Thymus (tissue), 11 donors: ENCODE measurements at regions not wholly inside any gene's neighbourhood (a gene's known extent, or its start where the extent isn't known, plus 50 kb on each side); places are given as distances from the start of the nearest gene placed in this dataset.

ENCODE experiments used
- DNase-seq, 9 donors: peaks; one replicate each; pipeline ENCODE4 v3.0.0-alpha.2; 2013; ENCODE audit warnings: low spot score in 9 of 9, low read depth in 6 of 9, missing footprints in 1 of 9
- H3K27ac ChIP-seq, 2 donors: one replicate each; pipeline ENCODE4 v1.5.1; 2013; ENCODE audit warnings: control low read depth in 1 of 2, low read depth in 1 of 2, low read length in 1 of 2, mild to moderate bottlenecking in 1 of 2, moderate library complexity in 1 of 2
- H3K27me3 ChIP-seq, 2 donors: one replicate each; pipeline ENCODE4 v1.5.1; 2013; ENCODE audit warnings: low read length in 1 of 2; ENCODE audit not compliant: control insufficient read depth in 2 of 2, insufficient read depth in 1 of 2
- H3K36me3 ChIP-seq, 2 donors: one replicate each; pipeline ENCODE4 v1.5.1; 2013; ENCODE audit warnings: low read length in 1 of 2, mild to moderate bottlenecking in 1 of 2, moderate library complexity in 1 of 2; ENCODE audit not compliant: control insufficient read depth in 2 of 2, insufficient read depth in 2 of 2
- H3K4me1 ChIP-seq, 2 donors: one replicate each; pipeline ENCODE4 v1.5.1; 2013; ENCODE audit warnings: low read length in 2 of 2; ENCODE audit not compliant: control insufficient read depth in 2 of 2, insufficient read depth in 2 of 2
- H3K4me3 ChIP-seq, 2 donors: one replicate each; pipeline ENCODE4 v1.5.1; 2013; ENCODE audit warnings: low read length in 2 of 2, control low read depth in 1 of 2, mild to moderate bottlenecking in 1 of 2
- H3K9me3 ChIP-seq, 2 donors: one replicate each; pipeline ENCODE4 v1.5.1; 2013; ENCODE audit warnings: low read length in 1 of 2, mild to moderate bottlenecking in 1 of 2; ENCODE audit not compliant: control insufficient read depth in 2 of 2, insufficient read depth in 1 of 2
- WGBS: extraction: QIAGEN DNeasy Blood & Tissue Kit; methylation state at CpG from one replicate; pipeline ENCODE4 v1.1.7; 2013; 5-methylcytosine and 5-hydroxymethylcytosine counted together
- donor health status: healthy.

DNA sequence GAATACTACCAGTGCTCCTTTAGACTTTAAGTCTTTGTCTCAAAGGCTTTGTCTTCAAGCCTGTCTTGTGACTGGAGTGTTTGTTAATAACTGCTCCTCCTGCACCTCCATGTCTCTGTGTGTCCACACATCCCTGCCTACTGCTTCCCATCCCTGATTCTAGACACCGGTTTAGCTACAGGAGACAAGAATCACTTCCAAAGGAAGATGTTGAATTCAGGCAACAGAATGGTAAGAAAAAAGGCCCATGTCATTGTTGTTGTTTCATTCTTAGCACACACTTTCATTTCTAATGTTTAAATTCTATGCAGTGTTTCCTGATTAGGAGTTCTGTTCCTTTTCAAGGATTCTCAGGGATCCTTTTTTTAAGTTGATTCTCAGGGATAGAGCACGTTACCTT is 293.6 kb upstream of the STXBP5 start:
- H3K4me3 ChIP-seq: no peak overlapping the region
- no peaks in the 10 kb centered on the region for H3K4me1 ChIP-seq
- H3K27ac ChIP-seq: no peak overlapping the region
- 96% methylated on average over 2 of the region's 2 CpGs for WGBS
- no peaks in the 10 kb centered on the region for H3K27me3 ChIP-seq
- H3K36me3 ChIP-seq: no peaks in the 10 kb centered on the region
- DNase-seq: no peak
- no peaks in the 10 kb centered on the region for H3K9me3 ChIP-seq

DNA sequence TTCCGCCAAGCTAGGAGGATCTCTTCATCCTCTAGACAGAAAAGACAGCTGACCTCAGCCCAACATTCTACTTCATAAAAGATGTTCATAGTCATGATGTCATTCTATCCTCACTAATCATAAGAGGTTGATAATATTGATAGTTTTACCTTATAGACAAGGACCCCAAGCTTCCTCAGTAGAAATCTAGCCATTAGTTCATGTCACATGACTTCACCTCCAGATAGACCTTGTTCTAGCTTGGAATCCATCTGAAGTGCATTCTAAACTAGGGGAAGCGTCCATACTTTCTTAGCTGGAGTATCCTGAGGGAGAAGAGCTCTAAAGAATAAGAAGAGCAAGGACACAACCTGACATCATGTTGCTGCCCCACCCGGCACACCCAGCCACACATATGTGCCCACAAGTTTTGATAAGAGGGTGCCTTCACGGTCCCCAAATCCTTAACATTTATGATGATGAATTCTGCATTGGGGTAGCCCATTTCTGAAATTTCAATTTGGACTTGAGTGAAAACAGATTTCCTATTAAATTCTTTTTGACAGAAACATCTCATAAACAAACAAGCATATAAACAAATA is 292.5 kb upstream of the STXBP5 start:
- 96% methylated on average over 4 of the region's 4 CpGs for WGBS
- DNase-seq: no peak

GRCh38 chr6:146912730-146913685 is 291.2 kb upstream of the STXBP5 start:
- H3K4me1 ChIP-seq: no peaks in the 10 kb centered on the region
- no peaks in the 10 kb centered on the region for H3K36me3 ChIP-seq
- WGBS: 85% methylated on average over 7 of the region's 7 CpGs
- H3K9me3 ChIP-seq: no peaks in the 10 kb centered on the region
- no peak overlapping the region for H3K4me3 ChIP-seq
- H3K27me3 ChIP-seq: no peaks in the 10 kb centered on the region
- no peak for DNase-seq
- no peak overlapping the region for H3K27ac ChIP-seq

More for the DNA sequence above, 292.5 kb upstream of the STXBP5 start:
- no peaks in the 10 kb centered on the region for H3K9me3 ChIP-seq
- H3K27me3 ChIP-seq: no peaks in the 10 kb centered on the region
- no peaks in the 10 kb centered on the region for H3K36me3 ChIP-seq
- H3K4me3 ChIP-seq: no peak overlapping the region
- no peak overlapping the region for H3K27ac ChIP-seq
- H3K4me1 ChIP-seq: no peaks in the 10 kb centered on the region

DNA sequence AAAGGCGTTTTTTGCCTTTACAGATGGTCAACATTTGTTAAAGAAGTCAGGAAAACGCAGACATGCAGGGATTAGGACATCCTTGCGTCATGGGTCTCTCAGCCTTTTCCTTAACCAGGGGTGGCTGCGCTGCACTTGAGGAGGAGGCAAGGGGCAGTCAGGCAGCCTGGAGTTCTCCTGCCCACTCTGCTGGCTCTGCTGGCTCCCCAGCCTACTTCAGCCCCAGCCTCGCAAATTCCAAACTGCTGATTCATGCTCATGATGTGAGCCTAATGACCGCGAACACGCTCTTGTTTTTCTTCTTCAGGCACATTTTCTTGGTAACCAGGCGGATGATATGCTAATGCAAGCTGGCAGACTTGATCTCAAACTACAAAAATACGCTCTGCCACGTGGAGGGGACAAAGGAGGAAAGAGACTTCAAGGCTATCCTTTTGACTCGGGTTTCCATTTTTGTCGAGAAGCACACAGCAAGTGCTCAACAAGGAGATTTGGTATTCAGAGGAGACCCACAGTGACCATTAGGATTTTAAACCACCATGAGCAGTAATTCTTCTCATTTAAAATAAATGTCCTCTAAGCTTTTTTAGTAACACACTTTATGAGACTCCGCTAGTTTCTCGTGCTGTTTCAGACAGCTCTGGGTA is 290.3 kb upstream of the STXBP5 start:
- Histone ChIP-seq H3K9me3 (no peaks in the 10 kb centered on the region), H3K27me3 (no peaks in the 10 kb centered on the region), H3K36me3 (no peaks in the 10 kb centered on the region), H3K4me3 (no peak overlapping the region), H3K4me1 (no peaks in the 10 kb centered on the region), H3K27ac (no peak overlapping the region)
- peak in 1 of 9 donors; percentile 7 for DNase-seq
- WGBS: 41% methylated on average over 15 of the region's 15 CpGs

DNA sequence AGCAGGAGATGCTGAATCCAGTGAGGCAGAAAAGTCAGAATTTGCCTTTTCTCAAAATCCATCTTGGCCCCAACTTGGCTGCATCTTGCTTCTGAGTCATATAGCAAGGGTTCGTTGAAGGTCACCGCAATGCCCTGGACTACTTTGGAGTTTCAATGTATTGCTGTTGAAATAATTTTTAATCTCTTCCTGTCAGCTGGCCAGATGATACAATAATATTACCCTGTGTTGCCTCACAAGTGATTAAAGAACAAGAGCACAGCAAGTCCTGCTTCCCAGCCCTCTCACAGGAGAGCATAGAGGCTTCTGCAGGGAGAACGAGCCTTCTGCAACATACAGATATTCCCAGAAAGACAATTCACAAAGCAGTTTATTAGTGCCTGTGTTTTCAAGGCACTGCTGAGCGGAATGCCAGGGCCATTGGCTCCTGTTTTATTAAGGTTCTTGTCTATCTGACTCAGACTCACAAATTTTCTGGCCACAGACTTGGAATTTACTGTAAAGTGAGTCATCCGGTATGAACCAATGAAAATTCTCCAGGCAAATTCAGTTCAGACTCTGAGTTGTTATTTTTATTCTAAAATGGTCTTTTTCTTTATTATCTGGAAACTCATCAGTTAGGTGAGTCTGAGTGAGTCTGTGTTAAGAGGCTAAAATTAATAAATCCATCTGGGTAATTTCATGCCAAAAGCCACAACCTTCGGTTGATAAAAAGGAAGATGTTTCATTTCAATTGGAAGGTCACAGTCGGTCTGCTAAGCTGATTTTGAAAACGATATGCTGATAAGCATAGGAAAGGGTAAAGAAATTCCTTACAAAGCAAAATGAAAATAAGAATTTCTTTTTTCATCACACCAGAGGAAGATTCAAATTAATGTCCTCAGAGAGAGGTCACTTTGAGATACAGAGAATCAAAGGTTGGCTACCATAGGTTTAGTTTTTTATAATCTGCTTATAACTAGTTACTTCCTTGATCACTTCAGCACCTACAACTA is 289.4 kb upstream of the STXBP5 start:
- DNase-seq: no peak
- Histone ChIP-seq H3K36me3 (no peaks in the 10 kb centered on the region), H3K27me3 (no peaks in the 10 kb centered on the region), H3K27ac (no peak overlapping the region), H3K9me3 (no peaks in the 10 kb centered on the region), H3K4me3 (no peak overlapping the region), H3K4me1 (no peaks in the 10 kb centered on the region)
- WGBS: 93% methylated on average over 8 of the region's 8 CpGs

- no peaks in the 10 kb centered on the region for H3K27me3 ChIP-seq
- no peak overlapping the region for H3K27ac ChIP-seq
- no peak for DNase-seq
- no peaks in the 10 kb centered on the region for H3K4me1 ChIP-seq
- H3K9me3 ChIP-seq: no peaks in the 10 kb centered on the region
- H3K4me3 ChIP-seq: no peak overlapping the region
- no peaks in the 10 kb centered on the region for H3K36me3 ChIP-seq
Observed at GRCh38 chr6:146915671-146916127, 288.5 kb upstream of the STXBP5 start.

DNA sequence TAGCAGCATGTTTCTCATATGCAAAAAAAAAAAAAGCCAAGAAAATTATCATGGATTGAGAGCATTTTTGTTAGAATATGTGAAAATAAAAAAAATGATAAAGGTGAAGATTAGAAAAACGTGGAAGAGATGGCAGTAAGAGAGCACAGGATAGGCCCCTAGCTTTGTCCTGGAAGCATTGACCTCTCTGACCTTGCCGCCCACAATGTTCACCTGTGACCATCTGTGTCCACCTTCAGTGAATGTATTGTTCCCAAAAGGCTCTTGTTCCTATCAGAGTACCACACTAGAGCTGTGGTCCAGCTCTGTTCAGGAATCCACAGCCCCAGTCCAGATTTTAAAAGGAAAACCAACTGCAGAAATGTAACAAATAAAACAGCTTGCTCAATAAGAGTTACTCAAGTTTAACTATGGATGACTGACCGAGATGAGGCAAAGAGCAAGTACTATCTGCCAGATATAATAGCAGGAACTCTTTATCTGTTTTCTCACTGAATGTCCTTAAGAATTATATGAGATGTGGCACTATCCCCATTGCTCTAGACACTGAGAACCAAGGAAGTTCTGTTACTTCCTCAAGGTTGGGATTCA is 287.7 kb upstream of the STXBP5 start:
- Histone ChIP-seq H3K27ac (no peak overlapping the region), H3K9me3 (no peaks in the 10 kb centered on the region), H3K4me3 (no peak overlapping the region), H3K27me3 (no peaks in the 10 kb centered on the region), H3K36me3 (no peaks in the 10 kb centered on the region), H3K4me1 (no peaks in the 10 kb centered on the region)
- WGBS: 98% methylated on average over 3 of the region's 3 CpGs
- no peak for DNase-seq

DNA sequence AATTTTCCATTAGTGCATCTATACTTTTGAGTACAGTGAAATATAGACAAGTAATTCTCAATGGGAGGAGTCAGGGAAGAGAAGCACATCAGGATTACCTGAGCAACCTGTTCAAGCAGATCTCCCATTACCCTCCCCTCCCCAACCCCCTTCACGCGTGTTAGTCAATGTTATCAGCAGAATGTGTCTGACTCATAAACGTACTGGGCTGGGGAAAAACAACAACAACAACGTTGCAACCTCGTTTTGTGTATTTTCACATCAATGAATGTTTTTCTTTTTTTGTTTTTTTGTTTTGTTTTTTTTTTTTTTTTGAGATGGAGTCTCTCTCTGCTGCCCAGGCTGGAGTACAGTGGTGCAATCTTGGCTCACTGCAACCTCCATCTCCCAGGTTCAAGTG is 287.0 kb upstream of the STXBP5 start:
- Histone ChIP-seq H3K4me1 (no peaks in the 10 kb centered on the region), H3K27me3 (no peaks in the 10 kb centered on the region), H3K9me3 (no peaks in the 10 kb centered on the region), H3K36me3 (no peaks in the 10 kb centered on the region), H3K4me3 (no peak overlapping the region), H3K27ac (no peak overlapping the region)
- WGBS: 97% methylated on average over 5 of the region's 5 CpGs
- DNase-seq: no peak
